HG02943 (cell line): ENCODE measurements at regions not wholly inside any gene's neighbourhood (a gene's known extent, or its start where the extent isn't known, plus 50 kb on each side); places are given as distances from the start of the nearest gene placed in this dataset.

Experiments
- ATAC-seq: cut with Tn5 transposase; IDR thresholded peaks from one replicate; pipeline ENCODE4 v1.9.1; 2021; ENCODE audit warnings: mild to moderate bottlenecking, low read depth, moderate library complexity; ENCODE audit not compliant: unreplicated experiment

- ATAC-seq = no peak
These were observed 818.1 kb downstream of the SLC4A3 start for GRCh38 chr2:220445429-220446105.

DNA sequence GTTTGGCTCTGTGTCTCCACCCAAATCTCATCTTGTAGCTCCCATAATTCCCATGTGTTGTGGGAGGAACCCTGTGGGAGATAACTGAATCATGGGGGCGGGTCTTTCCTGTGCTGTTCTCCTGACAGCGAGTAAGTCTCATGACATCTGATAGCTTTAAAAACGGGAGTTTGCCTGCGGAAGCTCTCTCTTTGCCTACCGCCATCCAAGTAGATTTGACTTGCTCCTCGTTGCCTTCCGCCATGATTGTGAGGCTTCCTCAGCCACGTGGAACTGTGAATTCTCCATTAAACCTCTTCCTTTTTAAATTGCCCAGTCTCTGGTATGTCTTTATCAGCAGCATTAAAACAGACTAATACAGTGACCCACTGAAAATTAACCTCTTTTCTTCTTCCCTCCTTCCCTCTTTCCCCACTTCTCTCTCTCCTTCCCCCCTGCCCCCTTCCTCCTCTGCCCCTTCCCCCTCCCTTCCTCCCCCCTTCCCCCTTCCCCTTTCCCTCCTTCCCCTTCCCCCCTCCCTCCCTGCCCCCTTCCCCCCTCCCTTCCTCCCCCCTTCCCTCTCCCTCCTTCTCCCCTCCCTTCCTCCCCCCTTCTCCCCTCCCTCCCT is 818.8 kb downstream of the SLC4A3 start:
- no peak for ATAC-seq

GRCh38 chr2:220450846-220451245 is 823.4 kb downstream of the SLC4A3 start:
- ATAC-seq = no peak

DNA sequence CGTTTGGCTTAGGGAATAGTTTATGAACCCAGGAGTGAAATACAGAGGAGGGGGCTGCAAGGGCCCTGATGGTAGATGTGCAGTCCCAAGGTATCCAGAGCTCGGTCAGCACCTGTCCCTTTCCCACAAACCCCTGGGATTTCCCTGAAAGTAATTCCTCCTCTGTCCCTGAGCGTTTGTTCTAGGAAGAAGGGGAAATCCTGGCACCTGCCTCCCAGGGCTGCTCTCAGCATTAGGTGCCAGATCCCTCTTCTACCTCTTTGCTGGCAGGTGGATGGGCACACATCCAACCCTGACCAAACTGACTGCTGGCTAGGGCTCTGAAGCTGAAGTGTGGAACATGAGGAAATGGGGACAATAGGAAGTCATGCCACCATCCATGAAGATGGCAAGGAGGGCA is 824.0 kb downstream of the SLC4A3 start:
- no peak for ATAC-seq

DNA sequence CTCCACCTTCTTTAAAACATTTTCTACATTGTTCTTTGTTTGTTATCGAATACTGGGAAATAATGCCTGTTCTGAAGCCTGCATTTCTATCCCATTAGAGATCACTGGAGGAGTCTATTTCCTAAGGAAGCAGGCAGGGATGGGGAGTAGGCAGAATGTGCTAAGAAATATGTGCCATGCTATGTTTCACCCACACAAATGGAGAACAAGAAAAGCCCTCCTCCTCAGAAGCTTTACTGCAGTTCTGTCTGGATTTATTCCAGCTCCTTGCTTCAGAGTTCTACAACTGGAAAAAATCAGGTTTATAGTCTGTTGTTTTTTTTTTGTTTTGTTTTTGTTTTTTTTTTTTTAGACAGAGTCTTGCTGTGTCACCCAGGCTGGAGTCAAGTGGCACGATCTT is 825.1 kb downstream of the SLC4A3 start:
- no peak for ATAC-seq

DNA sequence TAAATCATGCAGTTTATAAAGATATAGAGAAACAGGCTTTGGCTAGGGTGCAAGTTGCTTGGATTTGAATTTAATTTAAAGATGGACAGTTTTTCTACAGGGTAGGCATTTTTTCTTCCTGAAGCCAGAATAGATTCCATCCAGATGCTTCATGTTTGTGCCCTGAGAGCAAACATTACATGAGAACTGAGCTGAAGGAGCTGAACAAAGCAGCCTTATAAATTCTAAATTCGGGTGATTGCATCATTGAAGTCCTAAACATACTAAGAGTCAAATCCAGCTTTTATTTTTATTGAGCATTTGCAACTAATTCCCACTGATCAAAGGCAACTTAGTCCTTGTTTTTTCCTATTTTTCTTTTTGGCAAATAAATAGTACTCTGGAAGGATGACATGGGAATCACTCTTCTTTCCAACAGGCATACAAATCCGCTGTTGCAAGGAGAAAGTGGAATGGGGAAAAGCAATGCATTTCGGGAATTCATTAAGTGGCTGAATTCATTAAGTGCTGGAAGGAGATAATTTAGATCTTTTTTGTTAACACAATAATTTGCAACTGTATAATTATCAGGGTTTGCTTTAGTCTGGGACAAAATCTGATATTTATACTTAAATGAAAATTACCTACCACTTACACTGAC is 828.0 kb downstream of the SLC4A3 start:
- no peak for ATAC-seq

- no peak for ATAC-seq
These were observed 830.6 kb downstream of the SLC4A3 start for GRCh38 chr2:220458051-220458450.

DNA sequence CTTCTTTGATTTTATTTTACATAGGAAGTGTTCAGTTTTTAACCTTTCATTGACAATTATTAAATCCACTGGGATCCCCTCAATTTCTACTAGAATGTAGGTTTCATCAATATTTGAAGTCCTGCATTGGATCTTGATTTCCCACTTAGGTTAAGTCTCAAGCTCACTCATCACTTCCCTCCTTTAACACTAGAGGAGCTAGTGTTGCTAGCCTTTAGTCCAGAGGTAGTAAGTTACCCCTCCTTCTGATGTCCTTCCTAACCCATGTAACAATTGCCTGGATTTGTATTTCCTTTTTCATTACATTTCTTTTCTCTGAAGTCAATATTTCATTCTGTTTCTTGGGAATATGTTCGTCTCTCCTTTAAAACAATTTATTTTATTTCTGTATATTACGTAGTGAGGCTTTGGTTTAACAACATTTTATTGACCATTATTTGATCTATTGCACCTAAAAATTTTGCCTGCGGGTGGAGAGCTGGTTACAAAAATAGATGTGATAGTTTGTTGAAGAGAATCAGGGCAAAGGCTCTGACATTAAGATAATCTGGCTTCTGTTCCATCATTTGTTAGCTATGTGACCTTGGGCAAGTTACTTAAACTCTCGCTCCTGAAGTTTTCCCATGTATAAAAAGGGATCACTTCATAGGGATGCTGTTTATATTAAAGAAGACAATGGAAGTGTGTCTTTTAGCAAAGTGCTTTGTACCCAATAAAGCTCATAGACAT is 833.0 kb downstream of the SLC4A3 start:
- no peak for ATAC-seq

- ATAC-seq = no peak
These were observed 836.4 kb downstream of the SLC4A3 start for GRCh38 chr2:220463876-220464275.

- no peak for ATAC-seq
These were observed 838.3 kb downstream of the SLC4A3 start for GRCh38 chr2:220465700-220466099.

GRCh38 chr2:220466251-220466691 is 838.8 kb downstream of the SLC4A3 start:
- no peak for ATAC-seq

DNA sequence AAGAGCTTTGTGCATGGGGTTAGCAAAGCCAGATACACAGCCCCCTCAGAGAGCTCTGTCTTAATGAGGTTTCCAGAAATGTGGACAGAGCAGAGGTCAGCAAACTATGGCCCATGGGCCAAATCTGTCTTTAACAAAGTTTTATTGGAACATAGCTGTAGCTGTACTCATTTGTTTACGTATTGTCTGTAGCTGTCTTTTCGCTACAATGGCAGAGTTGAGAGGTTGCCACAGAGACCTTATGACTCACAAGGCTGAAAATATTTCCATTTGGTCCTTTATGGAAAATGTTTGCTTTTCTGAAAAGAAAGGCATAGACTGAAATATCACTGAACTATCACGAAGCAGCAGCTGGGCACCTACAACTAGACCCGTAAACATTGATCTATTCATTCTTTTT is 841.8 kb downstream of the SLC4A3 start:
- no peak for ATAC-seq

GRCh38 chr2:220473611-220474010 is 846.2 kb downstream of the SLC4A3 start:
- ATAC-seq = no peak

GRCh38 chr2:220476877-220477276 is 849.4 kb downstream of the SLC4A3 start:
- ATAC-seq = no peak

DNA sequence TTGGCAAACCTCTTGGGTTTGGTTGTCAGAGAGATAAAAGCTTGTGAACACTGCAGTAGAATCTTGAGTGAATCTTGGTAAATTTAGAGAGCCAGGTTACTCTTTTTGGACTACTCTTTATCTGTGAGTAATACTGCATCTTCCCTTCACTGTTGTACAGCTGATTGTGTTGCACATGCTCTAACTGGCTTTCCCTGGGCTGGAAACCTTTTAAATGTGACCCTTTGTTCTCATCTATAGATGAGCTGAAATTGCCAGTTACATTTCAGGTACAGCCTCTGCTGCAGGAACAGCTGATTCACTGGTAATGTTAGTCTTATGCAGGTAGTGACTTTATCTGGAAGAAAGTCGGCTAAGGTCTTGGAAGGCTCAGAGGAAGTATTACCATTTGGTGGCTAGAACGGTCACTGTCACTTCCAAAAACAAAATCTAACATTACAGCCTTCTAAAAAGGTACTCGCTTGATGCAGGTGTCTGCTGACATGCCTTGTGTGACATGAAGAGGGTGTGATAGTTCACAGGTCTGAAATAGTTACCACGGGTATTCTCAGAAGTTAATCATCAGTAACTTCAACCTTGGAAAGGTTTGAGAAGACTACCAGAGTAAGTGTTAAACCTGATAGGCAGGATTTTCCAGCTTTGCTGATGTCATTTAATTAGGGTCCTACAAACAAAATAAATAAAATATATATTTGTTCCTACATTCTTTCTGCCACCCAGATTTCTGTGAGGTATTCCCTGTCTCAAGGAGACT is 851.1 kb downstream of the SLC4A3 start:
- no peak for ATAC-seq

GRCh38 chr2:220482716-220483115 is 855.3 kb downstream of the SLC4A3 start:
- no peak for ATAC-seq

GRCh38 chr2:220489121-220489520 is 861.7 kb downstream of the SLC4A3 start:
- ATAC-seq = no peak

DNA sequence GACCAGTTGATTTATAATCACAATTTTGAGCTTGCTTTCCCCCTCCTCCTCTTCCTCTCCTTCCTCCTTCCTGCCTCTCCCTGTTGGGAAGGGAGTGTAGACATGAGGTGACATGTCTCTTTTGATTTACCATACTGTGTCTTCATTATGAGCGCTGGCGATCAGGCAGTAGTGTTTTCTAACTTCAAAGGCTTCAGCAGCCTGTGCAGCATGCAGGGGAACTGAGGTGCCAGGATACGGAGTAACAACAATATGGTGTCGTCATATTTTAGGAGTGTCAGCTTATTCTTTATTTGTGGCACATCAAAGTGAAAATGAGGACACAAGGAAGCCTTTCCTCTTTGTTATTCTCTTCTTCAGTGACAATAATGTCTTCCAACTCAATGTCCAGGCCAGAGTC is 864.2 kb downstream of the SLC4A3 start:
- no peak for ATAC-seq

- no peak for ATAC-seq
These were observed 866.6 kb downstream of the SLC4A3 start for GRCh38 chr2:220493871-220494525.

DNA sequence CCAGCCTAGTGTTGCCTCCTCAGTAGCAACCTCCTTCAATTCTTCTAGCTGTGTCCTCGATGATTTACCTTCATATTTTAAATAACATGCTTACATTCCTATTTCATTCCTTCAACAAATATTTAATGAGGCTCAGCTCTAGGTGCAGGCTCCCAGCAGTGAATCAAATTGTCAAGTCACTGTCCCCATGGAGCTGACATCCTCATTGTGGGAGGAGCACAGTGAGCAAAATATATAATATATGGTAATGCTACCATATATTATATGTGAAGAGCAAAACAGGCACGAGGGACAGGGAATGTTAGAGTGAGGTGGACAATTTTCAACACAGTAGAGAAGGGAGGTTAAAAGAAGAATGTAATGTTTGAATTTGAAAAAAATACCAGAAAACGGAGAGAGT is 869.1 kb downstream of the SLC4A3 start:
- no peak for ATAC-seq
